ENCODE measurements at regions not wholly inside any gene's neighbourhood (a gene's known extent, or its start where the extent isn't known, plus 50 kb on each side); places are given as distances from the start of the nearest gene placed in this dataset.

DNA sequence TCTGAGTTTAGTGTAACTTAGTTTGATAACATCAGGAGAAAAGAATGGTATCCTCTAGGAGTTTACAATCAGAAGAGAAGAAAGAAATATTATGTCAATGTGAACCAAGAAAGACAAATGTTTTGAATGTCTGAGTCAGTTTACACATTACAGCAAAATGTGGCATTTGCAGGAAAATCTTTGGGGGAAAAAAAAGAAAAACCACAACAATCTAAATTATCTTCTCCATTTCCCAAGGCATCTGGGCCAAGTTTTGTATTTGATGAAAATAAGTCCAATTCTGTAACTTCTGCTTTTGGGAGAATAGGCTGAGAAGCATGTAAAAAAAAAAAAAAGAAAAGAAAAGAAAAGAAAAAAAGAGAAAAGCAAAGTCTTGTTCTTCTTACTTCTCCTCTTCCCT lies 58.8 kb upstream of the FLRT2 start:
- ChIA-PET CTCF (no interaction called here), POLR2A (interaction anchor here (1.0 kb wide), 1 partner anchor 58 kb away, joined by 3 read pairs; no protein-coding TSS in a partner anchor)
- H3K27ac ChIP-seq (ENCODE audit: low read depth, low read length) = no peak overlapping the region
- H3K9me3 ChIP-seq (ENCODE audit: control insufficient read depth, insufficient read depth, low read length) = no peaks in the 10 kb centered on the region; the same call in 1 of the 2 replicates
- no peak overlapping the region for H3K4me3 ChIP-seq (ENCODE audit: low read depth, low read length)
- H3K27me3 ChIP-seq (ENCODE audit: control insufficient read depth, insufficient read depth, low read length) = no peaks in the 10 kb centered on the region
- DNase-seq (ENCODE audit: low read depth, low spot score) = no peak
- TF ChIP-seq CTCF (IDR thresholded peaks at IDR 0.05; ENCODE audit: low read depth, low read length) = no peak

DNA sequence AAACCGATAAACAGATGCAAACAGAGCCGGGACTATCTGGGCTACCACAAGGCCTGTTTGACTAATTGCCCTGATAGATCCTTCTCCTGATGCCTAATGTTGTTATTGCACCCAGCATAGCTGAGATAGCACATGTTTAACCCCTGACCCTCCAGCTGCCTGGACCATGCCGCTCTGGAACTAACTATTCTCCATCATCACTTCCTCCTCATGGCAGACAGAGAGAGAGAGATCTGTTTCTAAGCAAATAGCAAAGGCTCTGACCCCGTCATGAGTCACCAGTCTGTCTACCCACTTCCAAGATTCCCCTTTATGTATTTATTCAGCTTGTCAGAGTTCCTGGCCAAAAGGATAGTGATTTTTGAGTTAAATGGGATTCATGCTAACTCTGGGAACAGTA lies 58.2 kb upstream of the FLRT2 start:
- no peak for TF ChIP-seq CTCF (IDR thresholded peaks at IDR 0.05; ENCODE audit: low read depth, low read length)
- H3K9me3 ChIP-seq (ENCODE audit: control insufficient read depth, insufficient read depth, low read length) = no peaks in the 10 kb centered on the region; the same call in 1 of the 2 replicates
- no peaks in the 10 kb centered on the region for H3K27me3 ChIP-seq (ENCODE audit: control insufficient read depth, insufficient read depth, low read length)
- peak; percentile 70 for DNase-seq (ENCODE audit: low read depth, low spot score)
- no peak overlapping the region for H3K4me3 ChIP-seq (ENCODE audit: low read depth, low read length)
- no peak overlapping the region for H3K27ac ChIP-seq (ENCODE audit: low read depth, low read length)
- ChIA-PET POLR2A (interaction anchor here (1.0 kb wide), 1 partner anchor 57 kb away, joined by 3 read pairs; no protein-coding TSS in a partner anchor), CTCF (no interaction called here)

DNA sequence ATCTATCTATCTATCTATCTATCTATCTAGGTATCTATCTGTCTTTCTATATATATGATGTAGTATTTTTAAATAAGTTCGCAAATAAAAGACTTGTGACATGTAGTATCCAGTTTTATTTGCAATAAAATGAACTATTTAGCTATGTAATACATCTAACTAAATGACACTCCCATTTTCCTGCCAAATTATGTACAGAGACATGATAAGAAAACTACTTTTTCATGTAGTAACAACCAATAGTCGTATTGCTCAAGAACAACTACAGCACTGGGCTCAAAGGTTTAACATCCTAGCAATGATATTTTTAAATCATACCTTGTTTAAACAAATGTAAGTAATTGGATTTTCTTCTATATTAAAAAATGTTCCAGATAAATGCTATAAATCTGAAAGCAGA lies 55.5 kb upstream of the FLRT2 start:
- Histone ChIP-seq H3K9me3 (ENCODE audit: control insufficient read depth, insufficient read depth, low read length) (no peaks in the 10 kb centered on the region; the same call in 1 of the 2 replicates), H3K4me3 (ENCODE audit: low read depth, low read length) (no peak overlapping the region), H3K27me3 (ENCODE audit: control insufficient read depth, insufficient read depth, low read length) (no peaks in the 10 kb centered on the region), H3K27ac (ENCODE audit: low read depth, low read length) (no peak overlapping the region)
- ChIA-PET CTCF (interaction anchor here (0.5 kb wide), 1 partner anchor 449 kb away, joined by 4 read pairs; no protein-coding TSS in a partner anchor), POLR2A (no interaction called here)
- no peak for TF ChIP-seq CTCF (IDR thresholded peaks at IDR 0.05; ENCODE audit: low read depth, low read length)
- no peak for DNase-seq (ENCODE audit: low read depth, low spot score)

GRCh38 chr14:85475113-85475512 lies 54.8 kb upstream of the FLRT2 start:
- TF ChIP-seq CTCF (IDR thresholded peaks at IDR 0.05; ENCODE audit: low read depth, low read length) = no peak
- Histone ChIP-seq H3K4me3 (ENCODE audit: low read depth, low read length) (no peak overlapping the region), H3K27ac (ENCODE audit: low read depth, low read length) (no peak overlapping the region), H3K27me3 (ENCODE audit: control insufficient read depth, insufficient read depth, low read length) (no peaks in the 10 kb centered on the region), H3K9me3 (ENCODE audit: control insufficient read depth, insufficient read depth, low read length) (no peaks in the 10 kb centered on the region; the same call in 1 of the 2 replicates)
- ChIA-PET CTCF (no interaction called here), POLR2A (no interaction called here)
- no peak for DNase-seq (ENCODE audit: low read depth, low spot score)

- Histone ChIP-seq H3K4me3 (ENCODE audit: low read depth, low read length) (no peak overlapping the region), H3K27me3 (ENCODE audit: control insufficient read depth, insufficient read depth, low read length) (no peaks in the 10 kb centered on the region), H3K9me3 (ENCODE audit: control insufficient read depth, insufficient read depth, low read length) (no peaks in the 10 kb centered on the region; the same call in 1 of the 2 replicates), H3K27ac (ENCODE audit: low read depth, low read length) (no peak overlapping the region)
- no peak for DNase-seq (ENCODE audit: low read depth, low spot score)
- no peak for TF ChIP-seq CTCF (IDR thresholded peaks at IDR 0.05; ENCODE audit: low read depth, low read length)
- CTCF ChIA-PET = no interaction called here
- POLR2A ChIA-PET = no interaction called here
Measured at GRCh38 chr14:85479306-85479705, 50.6 kb upstream of the FLRT2 start.
